ENCODE measurements at regions not wholly inside any gene's neighbourhood (a gene's known extent, or its start where the extent isn't known, plus 50 kb on each side); places are given as distances from the start of the nearest gene placed in this dataset.

DNA sequence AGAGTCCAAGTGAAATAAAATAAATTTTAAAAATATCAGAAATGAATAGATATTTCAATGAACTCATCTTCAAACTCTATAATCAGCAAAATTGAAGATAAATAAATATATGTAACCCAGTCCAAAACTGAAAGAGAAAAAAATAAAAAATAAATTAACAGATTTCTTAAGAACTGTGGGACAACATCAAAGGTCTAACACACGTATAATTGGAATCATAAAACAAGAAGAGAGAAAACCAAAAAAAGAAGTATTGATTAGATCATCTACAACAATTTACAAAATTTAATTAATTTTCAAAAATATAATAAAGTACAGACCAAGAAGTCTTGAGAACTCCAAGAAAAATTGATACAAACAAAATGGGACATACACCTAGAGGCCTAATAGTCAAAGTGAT, 625.8 kb upstream of the SORCS1 start:
- TF ChIP-seq, protein P1, sequence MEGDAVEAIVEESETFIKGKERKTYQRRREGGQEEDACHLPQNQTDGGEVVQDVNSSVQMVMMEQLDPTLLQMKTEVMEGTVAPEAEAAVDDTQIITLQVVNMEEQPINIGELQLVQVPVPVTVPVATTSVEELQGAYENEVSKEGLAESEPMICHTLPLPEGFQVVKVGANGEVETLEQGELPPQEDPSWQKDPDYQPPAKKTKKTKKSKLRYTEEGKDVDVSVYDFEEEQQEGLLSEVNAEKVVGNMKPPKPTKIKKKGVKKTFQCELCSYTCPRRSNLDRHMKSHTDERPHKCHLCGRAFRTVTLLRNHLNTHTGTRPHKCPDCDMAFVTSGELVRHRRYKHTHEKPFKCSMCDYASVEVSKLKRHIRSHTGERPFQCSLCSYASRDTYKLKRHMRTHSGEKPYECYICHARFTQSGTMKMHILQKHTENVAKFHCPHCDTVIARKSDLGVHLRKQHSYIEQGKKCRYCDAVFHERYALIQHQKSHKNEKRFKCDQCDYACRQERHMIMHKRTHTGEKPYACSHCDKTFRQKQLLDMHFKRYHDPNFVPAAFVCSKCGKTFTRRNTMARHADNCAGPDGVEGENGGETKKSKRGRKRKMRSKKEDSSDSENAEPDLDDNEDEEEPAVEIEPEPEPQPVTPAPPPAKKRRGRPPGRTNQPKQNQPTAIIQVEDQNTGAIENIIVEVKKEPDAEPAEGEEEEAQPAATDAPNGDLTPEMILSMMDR (IDR thresholded peaks at IDR 0.05) = no peak
- TF ChIP-seq POLR2A (IDR thresholded peaks at IDR 0.05) = no peak

Data from heart left ventricle (tissue), 13 donors.